ENCODE measurements at regions not wholly inside any gene's neighbourhood (a gene's known extent, or its start where the extent isn't known, plus 50 kb on each side); places are given as distances from the start of the nearest gene placed in this dataset.

DNA sequence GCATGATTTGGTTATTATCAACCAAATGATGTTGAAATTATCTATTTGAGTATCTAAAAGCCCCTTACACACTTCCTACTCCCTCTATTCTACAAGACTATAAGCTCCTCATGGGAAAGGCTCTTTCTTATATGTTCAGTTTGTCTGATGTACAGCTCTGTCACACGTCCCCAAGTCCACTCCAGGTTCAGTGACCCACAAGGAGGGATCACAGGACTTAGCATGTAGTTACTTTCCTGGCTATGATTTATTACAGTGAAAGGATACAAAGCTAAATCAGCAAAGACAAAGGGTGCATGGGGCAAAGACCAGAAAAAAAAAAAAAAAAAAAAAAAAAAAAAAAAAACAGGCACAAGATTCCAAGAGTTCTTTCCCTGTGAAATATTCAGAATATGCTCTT is 125.6 kb upstream of the TMEM106B start:
- no peak for DNase-seq

GRCh38 chr7:12089951-12090756 is 120.9 kb upstream of the TMEM106B start:
- DNase-seq, result no peak

DNA sequence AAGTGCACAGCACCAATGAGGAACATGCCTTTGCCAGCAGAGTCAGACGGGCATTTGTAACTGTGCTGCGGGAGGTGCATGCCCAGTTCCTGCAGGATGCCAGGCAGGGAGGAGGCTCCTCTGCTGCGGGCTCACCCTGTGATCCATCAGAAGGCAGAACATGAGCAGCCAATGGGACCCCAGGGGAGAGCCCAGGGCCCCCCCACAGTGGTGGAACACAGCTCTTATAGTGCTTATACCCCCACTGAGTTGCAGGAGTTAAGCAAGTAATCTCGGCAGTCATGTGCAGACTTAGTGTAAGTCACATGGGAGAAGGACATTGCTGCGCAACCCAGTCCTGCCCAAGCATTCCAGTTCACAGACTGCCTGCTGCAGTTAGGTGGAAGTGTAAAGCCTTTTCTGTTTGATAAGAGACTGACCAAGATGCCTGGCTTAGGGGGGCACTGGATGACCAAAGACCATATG is 120.3 kb upstream of the TMEM106B start:
- DNase-seq, result no peak

DNA sequence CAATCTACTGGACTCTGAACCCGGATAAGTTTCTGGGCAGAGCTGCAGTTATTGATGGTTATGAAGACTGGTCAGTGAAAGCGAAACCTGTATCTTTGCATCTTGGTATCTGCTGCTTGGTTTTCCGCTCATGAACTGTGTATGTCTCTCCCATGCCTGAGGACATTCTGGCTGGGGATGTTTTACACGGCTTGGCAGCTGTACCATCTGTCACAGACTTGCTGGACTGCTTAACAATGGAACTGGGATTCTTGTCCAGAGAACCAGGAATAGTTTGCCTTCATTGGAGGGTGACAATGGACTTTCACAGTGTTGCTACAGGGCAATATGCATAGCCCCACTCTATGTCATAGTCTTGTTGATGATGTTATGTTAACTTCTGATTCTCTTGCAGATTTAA is 119.9 kb upstream of the TMEM106B start:
- no peak for DNase-seq

DNA sequence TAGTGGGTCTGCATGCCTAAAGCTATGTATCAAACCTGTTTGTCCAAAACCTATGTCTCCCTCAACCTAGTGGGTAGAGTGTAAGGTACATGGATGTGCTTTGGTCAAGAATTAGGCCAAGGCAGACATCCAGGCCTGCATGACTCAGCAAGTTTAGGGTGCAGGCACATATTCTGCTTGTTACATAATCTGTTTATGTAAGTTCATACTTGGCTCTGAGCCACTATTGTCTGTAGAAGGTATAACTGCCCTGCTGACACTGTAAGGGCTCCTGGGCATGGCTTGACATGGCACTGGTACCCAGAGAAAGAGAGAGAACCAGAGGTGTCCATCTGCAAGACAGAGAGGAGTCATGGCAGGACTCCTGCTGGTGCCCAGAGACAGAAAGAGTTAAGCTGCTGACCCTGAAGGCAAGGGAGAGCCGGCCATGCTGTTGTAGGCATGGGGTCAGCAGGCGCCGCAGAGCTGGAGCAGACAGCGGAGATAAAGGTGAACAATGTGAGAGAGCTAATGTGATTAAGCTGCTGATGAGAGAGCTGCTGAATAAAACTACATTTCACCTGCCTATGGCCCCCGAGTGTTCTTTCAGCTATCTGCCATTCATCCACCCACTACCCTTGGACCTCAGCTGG is 118.5 kb upstream of the TMEM106B start:
- DNase-seq, result no peak

- no peak for DNase-seq
Measured at GRCh38 chr7:12093365-12093764, 117.7 kb upstream of the TMEM106B start.

DNA sequence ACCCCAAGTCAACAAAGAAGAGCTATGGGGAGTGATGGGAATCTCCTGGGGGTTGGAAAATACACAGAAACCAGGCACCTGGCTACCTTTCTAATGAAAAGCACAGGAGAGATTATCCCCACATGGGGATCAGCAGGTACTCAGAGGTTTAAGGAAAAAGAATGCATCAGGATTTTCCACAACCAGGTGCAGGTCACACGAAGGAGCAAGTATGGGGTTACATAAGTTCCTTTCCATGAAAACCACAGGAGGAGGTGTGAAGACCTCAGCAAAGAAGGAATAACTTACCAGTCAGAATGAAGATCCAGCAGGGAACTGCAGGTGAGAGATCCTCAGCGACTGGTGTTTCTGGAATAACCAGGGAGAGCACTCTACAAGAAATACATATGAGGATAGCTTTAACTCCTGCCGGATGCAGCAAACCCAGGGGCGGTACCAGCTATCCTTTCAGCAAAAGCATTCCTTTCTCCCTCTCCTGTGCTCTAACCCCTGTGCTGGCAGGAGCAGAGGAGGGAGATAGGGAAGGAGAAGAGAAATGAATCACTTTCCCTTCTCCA is 116.7 kb upstream of the TMEM106B start:
- no peak for DNase-seq

GRCh38 chr7:12102126-12102525 is 109.0 kb upstream of the TMEM106B start:
- DNase-seq, result no peak

GRCh38 chr7:12102527-12102926 is 108.6 kb upstream of the TMEM106B start:
- no peak for DNase-seq

GRCh38 chr7:12103948-12104347 is 107.1 kb upstream of the TMEM106B start:
- no peak for DNase-seq

DNA sequence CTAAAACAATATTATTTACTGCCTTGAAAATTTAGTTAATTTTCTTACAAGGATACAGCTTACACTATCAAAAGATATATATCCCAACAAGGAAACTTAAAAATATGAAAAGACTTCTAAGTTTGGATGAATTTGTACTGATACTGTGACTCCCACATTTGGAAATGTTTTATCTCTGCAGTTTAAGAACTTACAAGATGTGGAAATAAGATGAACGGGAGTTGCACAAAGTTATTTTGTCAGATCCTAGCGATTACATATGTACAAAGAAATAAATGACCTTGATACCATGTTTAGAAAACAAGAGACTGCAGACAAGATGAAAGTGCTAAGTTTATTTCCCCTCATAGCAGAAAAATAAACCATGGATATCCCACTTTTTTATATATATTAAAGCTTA is 103.7 kb upstream of the TMEM106B start:
- no peak for DNase-seq

DNA sequence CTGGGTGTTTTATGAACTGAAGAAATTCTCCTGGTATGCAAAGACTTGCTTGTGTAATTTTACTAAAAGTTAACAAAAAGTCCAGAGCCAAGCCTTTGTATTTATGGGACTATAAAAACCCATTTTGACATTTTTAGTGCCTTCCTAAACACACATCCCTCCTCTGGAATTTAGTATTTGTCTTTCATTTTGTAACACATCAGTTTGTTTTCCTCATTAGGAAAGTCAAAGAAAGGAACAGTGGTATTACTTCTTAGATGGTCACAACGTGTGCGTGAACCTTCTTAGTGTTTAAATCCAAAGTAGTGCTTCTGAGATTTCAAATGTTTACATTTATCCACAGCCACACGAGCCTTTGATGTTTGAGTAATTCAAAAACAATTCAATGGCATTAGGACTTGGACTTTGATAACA is 103.2 kb upstream of the TMEM106B start:
- no peak for DNase-seq

- DNase-seq, result no peak
Measured at GRCh38 chr7:12110425-12110824, 100.7 kb upstream of the TMEM106B start.

- peak in 2 of 4 experiments; percentile 3 to 9 for DNase-seq
Measured at GRCh38 chr7:12111422-12112405, 99.4 kb upstream of the TMEM106B start.

GRCh38 chr7:12117170-12117569 is 93.9 kb upstream of the TMEM106B start:
- no peak for DNase-seq

DNA sequence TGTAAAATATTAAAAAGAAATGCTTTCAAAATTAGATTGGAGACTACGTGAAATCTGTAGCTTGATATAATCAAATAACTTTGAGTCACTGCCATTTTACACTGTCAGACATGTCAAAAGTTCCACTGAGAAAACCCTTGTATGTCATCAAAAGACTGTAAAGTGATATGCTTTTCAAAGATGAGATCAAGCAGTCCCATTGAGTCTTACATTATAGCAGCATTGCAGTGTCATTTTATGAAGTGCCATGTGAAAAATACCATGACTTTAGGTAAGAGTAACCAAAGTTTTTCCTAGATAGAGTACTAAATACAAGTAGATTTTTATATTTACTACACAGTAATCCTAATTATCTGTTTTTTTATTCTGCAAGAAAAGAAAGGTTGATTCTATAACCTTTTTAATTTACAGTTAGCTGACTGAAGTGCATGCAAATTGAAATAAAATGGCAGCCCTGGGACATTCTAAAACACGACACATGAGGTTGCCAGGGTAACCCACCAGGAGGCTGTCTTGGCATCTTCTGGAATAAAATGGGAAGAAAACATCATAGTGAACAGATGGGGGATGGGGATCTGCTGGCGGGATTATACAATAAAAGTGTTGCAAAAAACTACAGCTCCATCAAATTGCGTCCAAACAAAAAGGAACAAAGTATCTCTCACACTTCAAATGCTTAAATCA is 91.3 kb upstream of the TMEM106B start:
- no peak for DNase-seq

- no peak for DNase-seq
Measured at GRCh38 chr7:12120632-12121031, 90.5 kb upstream of the TMEM106B start.

GRCh38 chr7:12123172-12123571 is 87.9 kb upstream of the TMEM106B start:
- no peak for DNase-seq

DNA sequence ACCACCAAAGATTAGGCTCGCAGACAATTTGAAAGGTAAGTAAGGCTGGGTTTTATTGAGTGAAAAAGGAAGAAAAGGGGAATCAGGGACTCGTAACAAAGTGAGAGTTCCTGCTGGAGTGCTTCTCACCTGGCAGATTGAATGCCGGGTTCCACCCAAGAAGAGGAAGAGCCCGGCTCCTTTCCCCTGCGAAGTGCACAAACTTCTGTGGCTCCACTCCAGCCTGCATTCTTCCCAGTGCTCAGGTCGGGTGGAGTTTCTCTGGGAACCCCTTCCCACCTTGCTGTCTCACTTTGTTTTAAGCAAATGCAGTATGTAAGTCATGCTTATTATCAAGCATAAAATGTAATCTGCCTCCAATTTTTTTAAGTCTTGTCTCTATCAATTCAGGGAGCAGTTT is 87.1 kb upstream of the TMEM106B start:
- DNase-seq, result no peak

GRCh38 chr7:12127455-12127854 is 83.6 kb upstream of the TMEM106B start:
- no peak for DNase-seq

DNA sequence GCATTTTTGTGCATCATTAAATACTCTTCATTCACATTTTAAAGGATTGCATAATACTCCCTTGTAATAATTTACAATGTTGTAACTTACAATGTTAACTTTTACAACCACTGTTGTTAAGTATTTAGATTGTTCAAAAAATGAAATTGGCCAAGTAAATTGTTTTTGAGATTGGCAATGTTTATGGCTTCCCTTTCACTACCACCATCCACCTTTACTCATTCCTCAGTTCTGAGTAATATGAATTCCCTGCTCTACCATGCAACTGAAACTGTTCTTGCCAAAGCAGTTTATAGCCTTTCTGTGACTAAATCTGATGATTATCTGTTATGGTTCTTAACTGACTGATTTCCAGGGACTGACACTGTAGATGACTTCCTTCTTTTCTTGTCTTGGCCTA is 80.5 kb upstream of the TMEM106B start:
- no peak for DNase-seq

- DNase-seq, result no peak
Measured at GRCh38 chr7:12131122-12131521, 80.0 kb upstream of the TMEM106B start.

All from suppressor macrophage (primary cell).